Activated CD8-positive, alpha-beta memory T cell treated with anti-CD3 and anti-CD28 coated beads for 36 hours (primary cell): ENCODE measurements at regions not wholly inside any gene's neighbourhood (a gene's known extent, or its start where the extent isn't known, plus 50 kb on each side); places are given as distances from the start of the nearest gene placed in this dataset.

Experiments
- CTCF ChIA-PET: fragments of 350-600 bp; sonication (Branson Sonifier 250); formaldehyde crosslinking; loops from one replicate; lab custom pipeline; 2021; ENCODE audit warnings: antibody characterized with exemption; lab: Charles Lee
- POLR2A ChIA-PET: fragments of 350-600 bp; sonication (Branson Sonifier 250); formaldehyde crosslinking; loops from one replicate; lab custom pipeline; 2021; ENCODE audit warnings: antibody characterized with exemption; lab: Charles Lee

DNA sequence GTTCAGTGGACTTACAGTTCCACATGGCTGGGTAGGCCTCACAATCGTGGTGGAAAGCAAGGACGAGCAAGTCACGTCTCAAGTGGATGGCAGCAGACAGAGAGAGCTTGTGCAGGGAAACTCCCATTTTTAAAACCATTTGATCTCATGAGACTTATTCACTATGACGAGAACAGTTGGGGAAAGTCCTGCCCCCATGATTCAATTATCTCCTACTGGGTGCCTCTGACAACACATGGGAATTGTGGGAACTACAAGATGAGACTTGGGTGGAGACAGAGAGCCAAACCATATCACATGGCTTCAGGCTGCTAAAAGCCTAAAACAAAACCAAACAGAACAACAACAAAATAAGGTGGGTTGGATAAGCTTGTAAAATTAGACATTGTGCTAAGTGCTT lies 194.4 kb upstream of the CPEB2 start:
- ChIA-PET CTCF (no interaction called here), POLR2A (no interaction called here)

GRCh38 chr4:14809203-14809602 lies 193.1 kb upstream of the CPEB2 start:
- POLR2A ChIA-PET: no interaction called here
- CTCF ChIA-PET: no interaction called here

- CTCF ChIA-PET: no interaction called here
Observed at GRCh38 chr4:14810121-14810520, 192.2 kb upstream of the CPEB2 start.

GRCh38 chr4:14810568-14810967 lies 191.7 kb upstream of the CPEB2 start:
- ChIA-PET POLR2A (no interaction called here), CTCF (no interaction called here)

More at GRCh38 chr4:14810121-14810520, 192.2 kb upstream of the CPEB2 start:
- POLR2A ChIA-PET: no interaction called here

DNA sequence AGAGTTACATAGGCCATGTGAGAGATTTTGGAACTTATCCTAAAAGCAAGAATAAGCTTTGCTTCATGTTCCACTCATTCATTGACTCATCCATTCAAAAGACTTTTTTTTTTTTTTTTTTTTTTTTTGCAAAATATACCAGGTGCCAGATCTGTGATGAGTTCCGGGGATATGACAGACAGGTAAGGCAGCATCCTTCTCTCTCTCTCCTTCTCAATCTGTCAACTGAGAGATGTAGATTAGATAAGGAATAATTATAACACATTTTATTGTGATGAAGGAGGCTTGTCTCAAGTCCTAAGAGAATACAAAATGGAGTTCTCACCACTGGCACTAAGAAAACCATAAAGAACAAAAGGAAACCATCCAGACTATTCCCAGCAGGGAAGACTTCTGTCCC lies 190.2 kb upstream of the CPEB2 start:
- CTCF ChIA-PET: interaction anchor here (0.6 kb wide), 1 partner anchor 904 kb away, joined by 3 read pairs; no protein-coding TSS in a partner anchor

DNA sequence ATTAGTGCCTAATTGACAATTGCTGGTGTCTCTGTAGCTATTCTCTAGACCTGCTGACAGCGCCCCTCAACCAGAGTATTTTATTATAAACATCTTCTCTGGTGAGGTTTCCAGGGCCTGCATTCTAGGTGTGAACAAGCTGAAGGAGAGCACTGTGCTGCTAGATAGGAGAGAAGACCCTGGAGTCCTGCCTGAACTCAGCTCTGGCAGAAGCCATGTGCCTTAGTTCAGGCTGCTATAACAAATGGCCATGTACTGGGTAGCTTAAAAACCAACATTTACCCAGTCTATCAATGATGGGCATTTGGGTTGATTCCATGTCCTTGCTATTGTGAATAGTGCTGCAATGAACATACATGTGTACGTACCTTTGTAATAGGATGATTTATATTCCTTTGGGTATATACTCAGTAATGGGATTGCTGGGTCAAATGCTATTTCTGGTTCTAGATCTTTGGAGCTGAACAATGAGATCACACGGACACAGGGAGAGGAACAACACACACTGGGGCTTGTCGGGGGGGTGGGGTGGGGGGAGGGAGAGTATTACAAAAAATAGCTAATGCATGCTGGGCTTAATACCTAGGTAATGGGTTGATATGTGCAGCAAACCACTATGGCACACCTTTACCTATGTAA lies 185.5 kb upstream of the CPEB2 start:
- POLR2A ChIA-PET: no interaction called here
- CTCF ChIA-PET: no interaction called here

More for the DNA sequence above, 190.2 kb upstream of the CPEB2 start:
- POLR2A ChIA-PET: no interaction called here

DNA sequence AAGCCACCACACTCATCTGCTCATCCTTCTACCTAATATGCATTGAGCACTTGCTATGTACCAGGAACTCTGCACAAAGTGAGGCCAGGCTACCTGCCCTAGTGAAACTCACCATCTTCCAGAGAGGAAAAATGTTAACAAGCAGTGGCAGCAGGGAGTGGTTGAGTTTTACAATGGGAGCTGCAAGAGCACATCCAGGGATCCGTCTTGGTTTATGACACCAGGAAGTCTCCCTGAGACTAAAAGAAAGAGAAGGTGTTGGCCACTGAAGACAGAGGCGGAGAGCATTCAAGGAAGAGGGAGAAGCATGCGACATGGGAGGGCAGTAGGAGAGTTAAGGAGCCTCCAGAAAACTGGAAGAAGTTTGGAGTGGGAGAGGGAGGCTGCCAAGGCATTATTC lies 178.1 kb upstream of the CPEB2 start:
- ChIA-PET POLR2A (no interaction called here), CTCF (no interaction called here)

DNA sequence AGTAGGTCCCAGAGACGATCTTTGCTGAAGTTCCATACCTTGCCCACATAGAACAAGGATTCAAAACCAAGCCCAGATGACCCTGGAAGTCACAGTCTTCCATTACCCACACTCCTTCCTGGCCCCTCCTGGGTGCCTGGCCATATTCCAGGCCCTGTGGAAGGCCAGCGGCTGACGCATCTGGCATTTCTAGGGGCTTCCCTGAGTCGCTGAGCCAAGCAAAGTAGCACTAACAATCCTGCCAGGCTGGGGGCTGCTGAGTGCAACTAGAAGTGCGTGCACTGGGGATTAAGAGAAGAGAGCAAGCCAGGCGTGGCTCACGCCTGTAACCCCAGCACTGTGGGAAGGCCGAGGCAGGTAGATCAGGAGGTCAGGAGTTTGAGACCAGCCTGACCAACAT lies 175.2 kb upstream of the CPEB2 start:
- POLR2A ChIA-PET: no interaction called here
- CTCF ChIA-PET: no interaction called here

DNA sequence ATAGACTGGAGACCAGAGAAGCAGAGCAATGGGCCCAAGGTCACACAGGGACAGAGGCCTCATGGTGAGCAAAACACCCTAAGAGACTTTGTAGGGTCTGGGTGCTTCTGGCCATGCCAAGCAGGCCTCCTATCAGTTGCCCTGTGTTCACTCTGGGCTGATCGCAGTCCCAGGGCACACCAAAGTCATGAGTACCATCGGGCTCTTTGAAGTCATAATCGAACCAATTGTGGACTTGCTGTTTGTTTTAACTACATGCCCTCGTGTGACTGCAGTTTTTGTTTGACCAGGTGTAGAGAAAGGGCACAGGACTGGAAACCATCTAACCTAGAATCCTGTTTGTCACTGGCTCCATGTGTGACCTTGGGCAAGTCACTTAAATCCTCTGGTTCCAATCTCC lies 172.5 kb upstream of the CPEB2 start:
- POLR2A ChIA-PET: no interaction called here
- CTCF ChIA-PET: no interaction called here

DNA sequence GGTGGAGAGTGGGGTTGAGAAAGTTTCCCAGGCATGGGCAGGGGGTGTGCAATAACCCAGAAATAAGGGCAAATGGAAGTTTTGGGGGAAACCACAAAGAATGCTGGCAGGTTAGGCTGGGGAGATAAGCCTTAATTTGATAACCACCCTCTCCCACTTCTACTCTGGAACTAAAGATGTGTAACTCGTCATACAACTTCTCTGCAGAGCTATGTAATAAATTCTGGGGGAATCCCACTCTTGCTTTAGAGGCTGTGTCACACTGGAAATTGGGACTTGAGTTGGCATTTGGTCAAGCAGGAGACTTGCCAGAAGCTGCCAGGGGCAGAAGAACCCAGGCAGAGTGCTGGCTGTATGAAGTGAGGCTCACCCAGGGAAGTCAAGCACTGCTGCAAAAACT lies 170.9 kb upstream of the CPEB2 start:
- ChIA-PET CTCF (no interaction called here), POLR2A (no interaction called here)

DNA sequence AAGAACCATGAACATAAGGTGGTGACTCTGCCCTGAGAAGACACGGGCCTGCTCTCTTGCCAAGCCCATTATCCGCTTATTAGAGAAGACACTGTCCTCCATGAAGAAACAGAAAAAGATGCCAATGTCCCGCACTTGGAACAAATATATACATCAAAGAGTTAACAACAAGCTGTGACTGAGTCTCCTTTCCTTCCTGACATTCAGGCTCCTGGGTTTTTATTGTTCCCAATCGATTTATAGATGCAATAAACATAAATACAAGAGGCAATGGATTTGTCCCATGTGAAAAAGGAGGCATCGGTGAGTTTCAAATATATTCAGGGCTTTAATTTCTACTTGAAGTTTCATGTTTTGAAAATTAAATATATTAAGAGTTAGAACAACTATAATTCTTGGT lies 169.2 kb upstream of the CPEB2 start:
- ChIA-PET POLR2A (no interaction called here), CTCF (no interaction called here)

DNA sequence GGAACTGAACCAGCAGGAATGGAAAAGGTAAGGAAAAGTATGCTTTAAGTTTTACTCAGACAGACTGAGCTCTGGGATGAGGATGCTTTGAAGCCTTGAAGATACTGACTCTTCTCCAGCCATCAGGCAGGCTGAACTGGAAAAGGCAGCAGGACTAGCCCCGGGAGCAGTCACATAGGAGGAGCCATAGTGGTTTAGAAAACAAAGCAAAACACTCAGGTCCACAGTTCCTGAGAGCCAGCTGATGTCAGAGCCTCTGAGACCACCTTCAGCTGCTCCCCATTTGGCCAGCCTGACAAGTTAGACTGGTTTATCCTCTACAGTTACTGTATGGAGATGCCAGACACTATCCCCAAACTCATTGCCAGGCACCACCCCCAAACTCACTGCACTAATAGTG lies 167.9 kb upstream of the CPEB2 start:
- CTCF ChIA-PET: no interaction called here
- POLR2A ChIA-PET: no interaction called here

- ChIA-PET CTCF (no interaction called here), POLR2A (no interaction called here)
Observed at GRCh38 chr4:14835288-14835687, 167.0 kb upstream of the CPEB2 start.

GRCh38 chr4:14835708-14836425 lies 166.4 kb upstream of the CPEB2 start:
- CTCF ChIA-PET: no interaction called here
- POLR2A ChIA-PET: no interaction called here

GRCh38 chr4:14837860-14838259 lies 164.4 kb upstream of the CPEB2 start:
- POLR2A ChIA-PET: no interaction called here
- CTCF ChIA-PET: no interaction called here

GRCh38 chr4:14841801-14842768 lies 160.2 kb upstream of the CPEB2 start:
- CTCF ChIA-PET: no interaction called here
- POLR2A ChIA-PET: no interaction called here

DNA sequence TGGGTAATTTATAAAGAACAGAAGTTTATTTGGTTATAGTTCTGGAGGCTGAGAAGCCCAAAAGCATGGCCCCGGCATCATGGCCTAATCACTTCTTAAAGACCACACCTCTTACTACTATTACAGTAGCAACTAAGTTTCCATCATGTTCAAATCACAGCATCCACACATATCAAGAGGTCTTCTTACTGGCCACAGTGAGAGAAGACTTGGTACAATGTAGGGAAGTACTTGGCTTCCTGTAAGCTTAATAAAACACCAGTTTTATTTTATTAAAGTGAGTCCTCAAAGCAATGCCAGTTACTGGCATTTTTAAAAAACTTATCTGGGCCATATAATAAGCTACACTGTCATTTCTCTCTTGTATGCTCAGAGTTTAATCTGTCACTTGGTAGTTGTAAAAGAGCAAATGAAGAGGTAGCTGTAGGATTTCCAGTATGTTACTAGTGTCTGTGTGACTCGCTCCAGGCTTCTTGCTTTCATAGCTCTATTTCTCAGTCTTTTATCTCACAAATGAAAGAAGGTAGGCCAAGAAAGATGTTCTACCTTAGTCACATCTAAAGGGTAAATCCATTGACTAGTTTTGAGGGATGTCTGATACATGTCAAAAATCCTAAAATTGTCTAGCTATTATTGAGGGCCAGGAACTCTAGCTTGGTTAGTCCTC lies 159.2 kb upstream of the CPEB2 start:
- ChIA-PET POLR2A (no interaction called here), CTCF (no interaction called here)

- POLR2A ChIA-PET: no interaction called here
Observed at GRCh38 chr4:14844061-14844460, 158.2 kb upstream of the CPEB2 start.

GRCh38 chr4:14848229-14848628 lies 154.1 kb upstream of the CPEB2 start:
- ChIA-PET POLR2A (no interaction called here), CTCF (no interaction called here)

More at GRCh38 chr4:14844061-14844460, 158.2 kb upstream of the CPEB2 start:
- CTCF ChIA-PET: interaction anchor here (0.6 kb wide), 1 partner anchor 406 kb away, joined by 4 read pairs; no protein-coding TSS in a partner anchor
